ENCODE measurements at regions not wholly inside any gene's neighbourhood (a gene's known extent, or its start where the extent isn't known, plus 50 kb on each side); places are given as distances from the start of the nearest gene placed in this dataset.
"Not testable (repeated sequence)": the region's sequence is repeated elsewhere in the genome, so short reads cannot be mapped to it uniquely, and the experiment has no call there.

- no peak overlapping the region for H3K4me3 ChIP-seq
- TF ChIP-seq CTCF (IDR thresholded peaks at IDR 0.05) (no peak), POLR2A (IDR thresholded peaks at IDR 0.05) (no peak)
- no peak for DNase-seq
- intact Hi-C loops (cut with DNase I; ENCODE audit: low total_unique reads): no loop called here
- H3K36me3 ChIP-seq: no peaks in the 10 kb centered on the region
- no peaks in the 10 kb centered on the region for H3K27me3 ChIP-seq
- no peak overlapping the region for H3K27ac ChIP-seq
- no peaks in the 10 kb centered on the region for H3K9me3 ChIP-seq
- no peaks in the 10 kb centered on the region for H3K4me1 ChIP-seq
Measured at GRCh38 chr4:66273110-66273509, 602.8 kb upstream of the EPHA5 start.

GRCh38 chr4:66270356-66270755, 600.1 kb upstream of the EPHA5 start:
- H3K4me1 ChIP-seq; H3K27ac ChIP-seq; DNase-seq; intact Hi-C loops (cut with DNase I; ENCODE audit: low total_unique reads); H3K9me3 ChIP-seq; H3K4me3 ChIP-seq; H3K27me3 ChIP-seq; H3K36me3 ChIP-seq: not testable (repeated sequence)

GRCh38 chr4:66266554-66266953, 596.3 kb upstream of the EPHA5 start:
- H3K36me3 ChIP-seq; intact Hi-C loops (cut with DNase I; ENCODE audit: low total_unique reads); H3K27me3 ChIP-seq; DNase-seq; H3K27ac ChIP-seq; H3K4me3 ChIP-seq; H3K9me3 ChIP-seq; H3K4me1 ChIP-seq: not testable (repeated sequence)

- Histone ChIP-seq H3K27me3 (no peaks in the 10 kb centered on the region), H3K4me3 (no peak overlapping the region), H3K4me1 (no peaks in the 10 kb centered on the region), H3K27ac (no peak overlapping the region), H3K9me3 (no peaks in the 10 kb centered on the region), H3K36me3 (no peaks in the 10 kb centered on the region)
- intact Hi-C loops (cut with DNase I; ENCODE audit: low total_unique reads): no loop called here
- no peak for DNase-seq
- no peak for TF ChIP-seq CTCF (IDR thresholded peaks at IDR 0.05)
- no peak for TF ChIP-seq POLR2A (IDR thresholded peaks at IDR 0.05)
Measured at GRCh38 chr4:66266035-66266434, 595.7 kb upstream of the EPHA5 start.

- Histone ChIP-seq H3K4me1 (no peaks in the 10 kb centered on the region), H3K36me3 (no peaks in the 10 kb centered on the region), H3K4me3 (no peak overlapping the region), H3K9me3 (no peaks in the 10 kb centered on the region), H3K27me3 (no peaks in the 10 kb centered on the region), H3K27ac (no peak overlapping the region)
- TF ChIP-seq CTCF (IDR thresholded peaks at IDR 0.05) (no peak), POLR2A (IDR thresholded peaks at IDR 0.05) (no peak)
- intact Hi-C loops (cut with DNase I; ENCODE audit: low total_unique reads): no loop called here
- DNase-seq: no peak
Measured at GRCh38 chr4:66252291-66252690, 582.0 kb upstream of the EPHA5 start.

GRCh38 chr4:66246643-66247042, 576.4 kb upstream of the EPHA5 start:
- TF ChIP-seq CTCF (IDR thresholded peaks at IDR 0.05): no peak
- TF ChIP-seq POLR2A (IDR thresholded peaks at IDR 0.05): no peak
- intact Hi-C loops (cut with DNase I; ENCODE audit: low total_unique reads): no loop called here

More at GRCh38 chr4:66246643-66247042, 576.4 kb upstream of the EPHA5 start:
- H3K4me1 ChIP-seq: no peaks in the 10 kb centered on the region
- H3K36me3 ChIP-seq: no peaks in the 10 kb centered on the region
- no peaks in the 10 kb centered on the region for H3K27me3 ChIP-seq
- no peak overlapping the region for H3K27ac ChIP-seq
- no peak overlapping the region for H3K4me3 ChIP-seq
- H3K9me3 ChIP-seq: no peaks in the 10 kb centered on the region
- no peak for DNase-seq

Measured in uterus (tissue), 3 donors.